ENCODE measurements at regions not wholly inside any gene's neighbourhood (a gene's known extent, or its start where the extent isn't known, plus 50 kb on each side); places are given as distances from the start of the nearest gene placed in this dataset.

DNA sequence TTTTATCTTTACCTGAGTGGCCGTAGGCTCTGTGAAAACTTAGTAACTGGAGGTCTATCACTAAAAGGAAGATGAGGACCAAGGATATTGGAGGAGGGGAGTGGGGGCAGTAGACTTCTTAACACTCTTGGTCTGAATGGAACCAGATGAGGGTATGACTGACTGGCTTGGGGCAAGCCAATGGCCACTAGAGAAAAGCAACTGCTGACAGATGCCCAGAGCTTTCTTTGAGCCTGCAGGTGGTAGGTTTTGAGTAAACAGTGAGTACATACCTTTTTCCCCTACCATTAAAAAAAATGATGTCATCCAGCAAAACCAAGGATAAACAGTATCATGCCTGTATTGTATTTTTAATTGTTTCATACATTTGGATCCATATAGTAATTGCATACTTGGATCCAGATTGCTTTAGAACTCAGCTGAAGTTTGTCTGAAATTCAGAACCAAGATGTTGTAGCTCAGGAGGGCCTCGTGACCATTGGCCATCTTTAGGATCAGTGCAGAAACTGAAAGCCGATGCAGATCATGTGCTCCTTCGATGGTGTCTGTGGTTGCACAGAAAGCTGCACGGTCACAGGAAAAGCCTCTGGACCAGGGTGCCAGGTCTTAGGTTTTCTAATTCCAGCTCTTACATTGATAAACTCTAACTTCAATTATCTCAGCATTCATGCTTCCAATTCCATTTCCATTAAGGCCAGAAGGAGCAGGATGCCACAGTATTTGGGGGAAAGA lies 131.0 kb downstream of the PDGFRA start:
- DNase-seq (no peak), ATAC-seq (ENCODE audit: low read depth) (no peak)
- peaks cover 8% of the 10 kb centered on the region for H3K27me3 Mint-ChIP-seq
- H3K4me1 ChIP-seq (ENCODE audit: control insufficient read depth in 2 of 2, insufficient read depth in 2 of 2, low read length in 2 of 2), result no peaks in the 10 kb centered on the region
- ChIA-PET POLR2A (no interaction called here), CTCF (no interaction called here)
- H3K9me3 ChIP-seq (ENCODE audit: control extremely low read depth in 1 of 3, control insufficient read depth in 2 of 3, insufficient read depth in 1 of 3, low read length in 2 of 3), result no peaks in the 10 kb centered on the region
- H3K27ac Mint-ChIP-seq, result no peak overlapping the region
- no peak overlapping the region for H3K4me2 ChIP-seq (replicated peaks; ENCODE audit: low read depth, low read length, poor library complexity, severe bottlenecking)
- H3K9ac ChIP-seq (ENCODE audit: low read length), result no peak overlapping the region
- H3K9me3 Mint-ChIP-seq (ENCODE audit: insufficient read depth), result no peaks in the 10 kb centered on the region
- no peak overlapping the region for H3K4me3 ChIP-seq (ENCODE audit: control extremely low read depth in 1 of 5, extremely low read depth in 1 of 5, insufficient read depth in 1 of 5, low read depth in 2 of 5, low read length in 4 of 5)
- no peaks in the 10 kb centered on the region for H3K79me2 ChIP-seq (ENCODE audit: control insufficient read depth, insufficient read depth, low read length)
- no peak overlapping the region for H3K27ac ChIP-seq (ENCODE audit: low read length in 2 of 2)
- WGBS (ENCODE audit: insufficient coverage), result 41% methylated on average over 5 of the region's 5 CpGs
- no peak overlapping the region for H2AFZ ChIP-seq (ENCODE audit: insufficient read depth, low read depth, low read length, poor library complexity, severe bottlenecking)
- no peak overlapping the region for H3K4me3 Mint-ChIP-seq
- H3K4me1 Mint-ChIP-seq, result no peaks in the 10 kb centered on the region
- TF ChIP-seq, protein P1, sequence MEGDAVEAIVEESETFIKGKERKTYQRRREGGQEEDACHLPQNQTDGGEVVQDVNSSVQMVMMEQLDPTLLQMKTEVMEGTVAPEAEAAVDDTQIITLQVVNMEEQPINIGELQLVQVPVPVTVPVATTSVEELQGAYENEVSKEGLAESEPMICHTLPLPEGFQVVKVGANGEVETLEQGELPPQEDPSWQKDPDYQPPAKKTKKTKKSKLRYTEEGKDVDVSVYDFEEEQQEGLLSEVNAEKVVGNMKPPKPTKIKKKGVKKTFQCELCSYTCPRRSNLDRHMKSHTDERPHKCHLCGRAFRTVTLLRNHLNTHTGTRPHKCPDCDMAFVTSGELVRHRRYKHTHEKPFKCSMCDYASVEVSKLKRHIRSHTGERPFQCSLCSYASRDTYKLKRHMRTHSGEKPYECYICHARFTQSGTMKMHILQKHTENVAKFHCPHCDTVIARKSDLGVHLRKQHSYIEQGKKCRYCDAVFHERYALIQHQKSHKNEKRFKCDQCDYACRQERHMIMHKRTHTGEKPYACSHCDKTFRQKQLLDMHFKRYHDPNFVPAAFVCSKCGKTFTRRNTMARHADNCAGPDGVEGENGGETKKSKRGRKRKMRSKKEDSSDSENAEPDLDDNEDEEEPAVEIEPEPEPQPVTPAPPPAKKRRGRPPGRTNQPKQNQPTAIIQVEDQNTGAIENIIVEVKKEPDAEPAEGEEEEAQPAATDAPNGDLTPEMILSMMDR (IDR thresholded peaks at IDR 0.05), result no peak
- no peak for TF ChIP-seq EZH2 (IDR thresholded peaks at IDR 0.05; ENCODE audit: borderline replicate concordance, insufficient read depth, low read depth, low read length, poor library complexity, severe bottlenecking)
- H3K36me3 ChIP-seq (replicated peaks in 1 of 2; ENCODE audit: control extremely low read depth in 1 of 2, control insufficient read depth in 1 of 2, extremely low read depth in 1 of 2, insufficient read depth in 2 of 2, low read length in 1 of 2), result no peaks in the 10 kb centered on the region
- H4K20me1 ChIP-seq (ENCODE audit: control insufficient read depth, insufficient read depth, low read length, poor library complexity, severe bottlenecking), result no peaks in the 10 kb centered on the region
- intact Hi-C loops (cut with micrococcal nuclease), result no loop called here
- H3K27me3 ChIP-seq (replicated peaks in 1 of 4; ENCODE audit: control extremely low read depth in 1 of 4, control insufficient read depth in 3 of 4, insufficient read depth in 4 of 4, low read length in 3 of 4), result no peaks in the 10 kb centered on the region

DNA sequence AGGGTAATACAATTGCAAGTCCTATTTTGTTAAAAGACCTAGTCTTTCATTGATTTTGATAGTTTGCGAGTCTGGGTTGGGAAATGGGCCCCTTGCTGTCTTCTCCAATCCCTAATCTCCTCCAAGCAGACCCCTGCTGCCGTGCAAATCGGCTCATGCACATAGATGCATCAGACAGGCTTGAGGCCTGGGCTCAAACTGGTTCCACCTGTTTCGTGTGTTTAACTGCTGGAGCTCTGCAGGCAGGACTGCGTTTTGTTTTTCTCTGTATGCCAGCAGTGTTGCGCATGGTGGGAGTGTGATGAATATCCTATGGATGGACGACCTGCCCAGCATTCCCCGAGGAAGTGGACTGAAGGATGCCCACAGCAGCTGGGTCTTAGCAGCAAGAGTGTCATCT lies 133.9 kb downstream of the PDGFRA start:
- Histone ChIP-seq H3K36me3 (replicated peaks in 1 of 2; ENCODE audit: control extremely low read depth in 1 of 2, control insufficient read depth in 1 of 2, extremely low read depth in 1 of 2, insufficient read depth in 2 of 2, low read length in 1 of 2) (no peaks in the 10 kb centered on the region), H3K4me2 (replicated peaks; ENCODE audit: low read depth, low read length, poor library complexity, severe bottlenecking) (no peak overlapping the region), H3K9me3 (ENCODE audit: control extremely low read depth in 1 of 3, control insufficient read depth in 2 of 3, insufficient read depth in 1 of 3, low read length in 2 of 3) (no peaks in the 10 kb centered on the region), H2AFZ (ENCODE audit: insufficient read depth, low read depth, low read length, poor library complexity, severe bottlenecking) (no peak overlapping the region), H3K4me1 (ENCODE audit: control insufficient read depth in 2 of 2, insufficient read depth in 2 of 2, low read length in 2 of 2) (no peaks in the 10 kb centered on the region), H3K9ac (ENCODE audit: low read length) (no peak overlapping the region), H3K27ac (ENCODE audit: low read length in 2 of 2) (no peak overlapping the region), H4K20me1 (ENCODE audit: control insufficient read depth, insufficient read depth, low read length, poor library complexity, severe bottlenecking) (no peaks in the 10 kb centered on the region), H3K27me3 (replicated peaks in 1 of 4; ENCODE audit: control extremely low read depth in 1 of 4, control insufficient read depth in 3 of 4, insufficient read depth in 4 of 4, low read length in 3 of 4) (no peaks in the 10 kb centered on the region), H3K4me3 (ENCODE audit: control extremely low read depth in 1 of 5, extremely low read depth in 1 of 5, insufficient read depth in 1 of 5, low read depth in 2 of 5, low read length in 4 of 5) (no peak overlapping the region), H3K79me2 (ENCODE audit: control insufficient read depth, insufficient read depth, low read length) (no peaks in the 10 kb centered on the region)
- no peak for DNase-seq
- H3K27ac Mint-ChIP-seq, result no peak overlapping the region
- POLR2A ChIA-PET, result no interaction called here
- TF ChIP-seq, protein P1 (IDR thresholded peaks at IDR 0.05), result no peak
- no peak for TF ChIP-seq EZH2 (IDR thresholded peaks at IDR 0.05; ENCODE audit: borderline replicate concordance, insufficient read depth, low read depth, low read length, poor library complexity, severe bottlenecking)
- H3K4me1 Mint-ChIP-seq, result no peaks in the 10 kb centered on the region
- no peak for ATAC-seq (ENCODE audit: low read depth)
- WGBS (ENCODE audit: insufficient coverage), result 92% methylated on average over 7 of the region's 8 CpGs
- CTCF ChIA-PET, result no interaction called here
- intact Hi-C loops (cut with micrococcal nuclease), result no loop called here
- peaks cover 6% of the 10 kb centered on the region for H3K27me3 Mint-ChIP-seq
- H3K9me3 Mint-ChIP-seq (ENCODE audit: insufficient read depth), result no peaks in the 10 kb centered on the region
- H3K4me3 Mint-ChIP-seq, result no peak overlapping the region

All from B cell (primary cell).